Small intestine (tissue), 7 donors: ENCODE measurements at regions not wholly inside any gene's neighbourhood (a gene's known extent, or its start where the extent isn't known, plus 50 kb on each side); places are given as distances from the start of the nearest gene placed in this dataset.

Experiments used
- DNase-seq, 2 donors: peaks; one replicate each; pipeline versions ENCODE4 v3.0.0 to v3.0.0-alpha.2; 2013
- FAIRE-seq: peaks from 2 replicates; lab custom pipeline; 2012; peaks lifted over from hg19 to GRCh38; lab: Jason Lieb, UNC
- H3K27ac ChIP-seq, 3 donors: one replicate each; pipeline ENCODE4 v1.5.1; 2013; ENCODE audit warnings: low read length in 2 of 3, mild to moderate bottlenecking in 2 of 3, control low read depth in 1 of 3, inconsistent platforms in 1 of 3, low read depth in 1 of 3, moderate library complexity in 1 of 3
- H3K27me3 ChIP-seq, 3 donors: one replicate each; pipeline ENCODE4 v1.6.1; 2013; ENCODE audit warnings: low read length in 3 of 3, inconsistent platforms in 1 of 3; ENCODE audit not compliant: control insufficient read depth in 3 of 3, insufficient read depth in 3 of 3
- H3K36me3 ChIP-seq, 3 donors: one replicate each; pipeline ENCODE4 v1.6.1; 2013; ENCODE audit warnings: low read length in 3 of 3, inconsistent platforms in 1 of 3, low read depth in 1 of 3, mild to moderate bottlenecking in 1 of 3, moderate library complexity in 1 of 3; ENCODE audit not compliant: control insufficient read depth in 3 of 3, insufficient read depth in 2 of 3
- H3K4me1 ChIP-seq, 3 donors: one replicate each; pipeline ENCODE4 v1.6.1; 2013; ENCODE audit warnings: low read length in 2 of 3, inconsistent platforms in 1 of 3, low read depth in 1 of 3, mild to moderate bottlenecking in 1 of 3, moderate library complexity in 1 of 3; ENCODE audit not compliant: control insufficient read depth in 3 of 3, insufficient read depth in 2 of 3
- H3K4me3 ChIP-seq, 3 donors: one replicate each; pipeline ENCODE4 v1.5.1; 2013; ENCODE audit warnings: low read length in 3 of 3, control low read depth in 1 of 3, inconsistent platforms in 1 of 3, low read depth in 1 of 3, mild to moderate bottlenecking in 1 of 3, moderate library complexity in 1 of 3
- H3K9me3 ChIP-seq, 2 donors: one replicate each; pipeline ENCODE4 v1.6.1; 2013; ENCODE audit warnings: low read depth in 1 of 2, low read length in 1 of 2; ENCODE audit not compliant: control insufficient read depth in 2 of 2, insufficient read depth in 1 of 2
- WGBS, 3 donors: extraction: QIAGEN DNeasy Blood & Tissue Kit; methylation state at CpG; one replicate each; pipeline ENCODE4 v1.1.7; 2013; 5-methylcytosine and 5-hydroxymethylcytosine counted together
- donor health status: healthy with polysubstance abuse.
- donor health status: control.
- donor health status: control.
- donor health status: Bipolar disorder and iron deficiency.
- donor health status: healthy.

DNA sequence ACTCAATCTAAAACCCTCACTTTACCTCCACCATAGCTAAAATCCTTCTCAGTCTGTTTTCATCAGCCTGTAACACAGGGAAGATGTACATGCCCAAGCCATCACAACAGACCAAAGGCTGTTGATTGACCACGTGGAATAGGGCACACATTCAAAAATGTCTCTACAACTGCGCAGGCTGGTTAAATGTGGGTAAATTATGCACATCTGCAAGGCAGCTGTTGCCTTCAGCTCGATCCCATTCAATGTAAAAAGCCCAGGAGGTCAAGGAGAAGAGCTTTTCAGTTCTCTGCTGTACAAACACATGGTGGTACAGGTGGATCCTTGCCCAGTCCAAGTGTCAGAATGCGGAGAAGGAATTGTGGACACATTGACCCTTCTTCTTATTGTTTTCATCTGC lies 354.0 kb downstream of the FLRT2 start:
- H3K9me3 ChIP-seq = peaks cover 2 to 3% of the 10 kb centered on the region in 2 donors
- H3K4me1 ChIP-seq = no peaks in the 10 kb centered on the region
- WGBS, 3 donors = 55 to 62% (median 58%) methylated on average over 4 of the region's 4 CpGs
- no peak overlapping the region for H3K4me3 ChIP-seq
- H3K36me3 ChIP-seq = no peaks in the 10 kb centered on the region
- DNase-seq (no peak), FAIRE-seq (no peak)
- H3K27me3 ChIP-seq = no peaks in the 10 kb centered on the region
- no peak overlapping the region for H3K27ac ChIP-seq

DNA sequence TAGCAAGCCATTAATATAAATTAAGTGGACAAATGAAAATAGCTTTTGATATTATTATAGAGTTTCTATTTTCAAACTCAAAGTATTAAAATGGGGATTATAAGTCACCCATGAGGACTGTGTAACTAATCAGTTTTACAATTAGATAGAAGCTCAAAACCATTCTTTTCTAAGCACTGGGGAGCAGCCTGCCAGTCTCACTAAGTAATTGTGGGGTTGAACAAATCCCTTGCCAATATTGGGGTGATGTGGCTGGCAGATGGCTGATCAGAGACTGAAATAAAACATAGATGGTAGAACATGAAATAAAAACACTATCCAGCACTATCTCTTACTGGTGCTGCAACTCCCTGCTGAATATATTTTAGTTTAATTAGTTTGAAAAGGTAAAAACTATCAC lies 353.2 kb downstream of the FLRT2 start:
- Histone ChIP-seq H3K4me1 (no peaks in the 10 kb centered on the region), H3K27me3 (no peaks in the 10 kb centered on the region), H3K4me3 (no peak overlapping the region), H3K36me3 (no peaks in the 10 kb centered on the region), H3K9me3 (peaks cover 2 to 3% of the 10 kb centered on the region in 2 donors), H3K27ac (no peak overlapping the region)
- no peak for FAIRE-seq
- DNase-seq = no peak

- no peak overlapping the region for H3K4me3 ChIP-seq
- FAIRE-seq = no peak
- H3K27me3 ChIP-seq = no peaks in the 10 kb centered on the region
- WGBS, 3 donors = 86 to 88% (median 86%) methylated on average over 2 of the region's 2 CpGs
- H3K9me3 ChIP-seq = peaks cover 2 to 3% of the 10 kb centered on the region in 2 donors
- H3K4me1 ChIP-seq = no peaks in the 10 kb centered on the region
- no peak overlapping the region for H3K27ac ChIP-seq
- no peaks in the 10 kb centered on the region for H3K36me3 ChIP-seq
- no peak for DNase-seq
These were observed 352.0 kb downstream of the FLRT2 start for GRCh38 chr14:85881935-85882334.

- Histone ChIP-seq H3K27ac (no peak overlapping the region), H3K4me3 (no peak overlapping the region), H3K4me1 (no peaks in the 10 kb centered on the region), H3K36me3 (no peaks in the 10 kb centered on the region), H3K9me3 (peaks cover under 1 to 2% of the 10 kb centered on the region in 2 donors), H3K27me3 (no peaks in the 10 kb centered on the region)
- 79 to 84% (median 83%) methylated on average over 7 of the region's 7 CpGs for WGBS, 3 donors
- no peak for DNase-seq
- FAIRE-seq = no peak
These were observed 348.9 kb downstream of the FLRT2 start for GRCh38 chr14:85878874-85879273.

GRCh38 chr14:85873006-85873405 lies 343.1 kb downstream of the FLRT2 start:
- no peak for DNase-seq
- Histone ChIP-seq H3K4me1 (no peaks in the 10 kb centered on the region), H3K4me3 (no peak overlapping the region), H3K36me3 (no peaks in the 10 kb centered on the region), H3K27ac (no peak overlapping the region), H3K9me3 (no peaks in the 10 kb centered on the region), H3K27me3 (no peaks in the 10 kb centered on the region)
- no peak for FAIRE-seq
- WGBS, 3 donors = 78 to 83% (median 78%) methylated on average over 6 of the region's 6 CpGs

- no peak overlapping the region for H3K4me3 ChIP-seq
- no peaks in the 10 kb centered on the region for H3K9me3 ChIP-seq
- no peaks in the 10 kb centered on the region for H3K27me3 ChIP-seq
- H3K36me3 ChIP-seq = no peaks in the 10 kb centered on the region
- no peak for DNase-seq
- no peaks in the 10 kb centered on the region for H3K4me1 ChIP-seq
- 83 to 86% (median 83%) methylated on average over 4 of the region's 4 CpGs for WGBS, 3 donors
- FAIRE-seq = no peak
- no peak overlapping the region for H3K27ac ChIP-seq
These were observed 337.5 kb downstream of the FLRT2 start for GRCh38 chr14:85867450-85867849.

DNA sequence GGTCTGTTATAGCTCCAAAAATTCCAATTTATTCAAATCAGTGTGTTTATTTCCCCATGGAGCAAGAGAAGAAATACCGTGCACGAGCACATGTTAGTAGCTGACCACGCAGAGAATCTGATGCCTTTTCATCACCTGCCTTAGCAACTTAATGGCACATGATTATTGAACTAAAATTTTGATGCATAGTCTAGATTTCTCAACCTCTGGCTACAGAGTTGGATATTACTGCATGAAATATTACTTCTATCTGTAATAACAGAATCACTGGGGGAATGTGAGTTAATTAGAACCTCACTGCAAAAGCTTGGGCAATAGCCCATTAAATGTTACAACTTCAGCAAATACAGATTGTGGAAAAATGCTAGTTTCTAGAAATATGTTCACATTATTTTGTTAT lies 335.8 kb downstream of the FLRT2 start:
- DNase-seq (no peak), FAIRE-seq (no peak)
- H3K27ac ChIP-seq = no peak overlapping the region
- no peaks in the 10 kb centered on the region for H3K4me1 ChIP-seq
- no peaks in the 10 kb centered on the region for H3K27me3 ChIP-seq
- 89 to 92% (median 90%) methylated on average over 3 of the region's 3 CpGs for WGBS, 3 donors
- H3K36me3 ChIP-seq = no peaks in the 10 kb centered on the region
- no peaks in the 10 kb centered on the region for H3K9me3 ChIP-seq
- H3K4me3 ChIP-seq = no peak overlapping the region

DNA sequence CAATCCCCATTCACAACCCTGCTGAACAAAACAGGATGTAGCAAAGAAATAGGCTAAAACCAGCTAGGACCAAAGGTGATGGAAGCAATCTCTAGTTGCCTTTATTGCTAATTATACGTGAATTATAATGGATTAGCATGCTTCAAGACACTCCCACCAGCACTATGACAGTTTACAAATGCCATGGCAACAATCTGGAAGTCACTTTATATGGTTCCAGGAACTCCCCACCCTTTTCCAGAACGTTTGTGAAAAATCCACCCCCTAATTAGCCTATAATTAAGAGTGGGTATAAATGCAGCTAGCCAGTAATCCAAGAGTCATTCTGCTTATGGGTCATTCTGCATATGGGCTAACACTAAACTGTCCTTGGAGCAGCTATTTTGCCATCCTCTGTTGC lies 328.7 kb downstream of the FLRT2 start:
- Histone ChIP-seq H3K27me3 (no peaks in the 10 kb centered on the region), H3K4me1 (no peaks in the 10 kb centered on the region), H3K9me3 (no peaks in the 10 kb centered on the region), H3K36me3 (no peaks in the 10 kb centered on the region), H3K4me3 (no peak overlapping the region), H3K27ac (no peak overlapping the region)
- 35 to 56% (median 37%) methylated on average over 2 of the region's 2 CpGs for WGBS, 3 donors
- FAIRE-seq = no peak
- no peak for DNase-seq

DNA sequence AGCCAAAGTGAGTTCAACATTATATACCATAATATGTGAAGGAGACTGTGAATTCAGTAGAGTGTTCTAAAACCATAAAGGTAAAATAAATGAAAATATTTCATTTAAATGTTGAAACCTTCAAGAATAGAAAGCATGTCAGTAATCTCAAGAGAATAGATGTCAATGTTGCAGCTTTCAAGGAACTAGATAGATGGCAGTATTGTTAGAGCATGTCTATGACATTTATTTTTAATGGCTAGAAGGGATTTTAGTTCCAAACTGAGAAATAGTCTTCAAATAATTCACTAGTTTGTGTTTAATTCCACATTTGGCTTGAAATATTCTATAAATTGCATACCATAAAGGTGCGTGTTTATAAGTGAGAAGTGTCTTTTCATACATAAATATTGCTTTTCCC lies 326.5 kb downstream of the FLRT2 start:
- WGBS, 3 donors = 76 to 83% (median 82%) methylated on average over 1 of the region's 1 CpG
- no peak for DNase-seq
- Histone ChIP-seq H3K27me3 (no peaks in the 10 kb centered on the region), H3K4me3 (no peak overlapping the region), H3K4me1 (no peaks in the 10 kb centered on the region), H3K27ac (no peak overlapping the region), H3K9me3 (no peaks in the 10 kb centered on the region), H3K36me3 (no peaks in the 10 kb centered on the region)
- no peak for FAIRE-seq
